Astrocyte (in vitro differentiated cells and primary cell): ENCODE measurements at regions not wholly inside any gene's neighbourhood (a gene's known extent, or its start where the extent isn't known, plus 50 kb on each side); places are given as distances from the start of the nearest gene placed in this dataset.
A peak's percentile ranks its signal among the peaks of the same experiment; 100 is the strongest.
"Not testable (repeated sequence)": the region's sequence is repeated elsewhere in the genome, so short reads cannot be mapped to it uniquely, and the experiment has no call there.

Source experiments
- DNase-seq: peaks from one replicate; pipeline ENCODE4 v3.0.0-alpha.2; 2010; ENCODE audit warnings: low read depth
- FAIRE-seq: peaks from 2 replicates; lab custom pipeline; 2011; peaks lifted over from hg19 to GRCh38; lab: Jason Lieb, UNC
- H2AFZ ChIP-seq: 2 replicates; pipeline ENCODE4 v1.6.0; 2012; ENCODE audit warnings: low read depth, low read length, inconsistent platforms
- H3K27ac ChIP-seq: 2 replicates; pipeline ENCODE4 v1.5.1; 2011; ENCODE audit warnings: low read depth, low read length, inconsistent platforms
- H3K27me3 ChIP-seq: 2 replicates; pipeline ENCODE4 v1.6.0; 2011; ENCODE audit warnings: low read length, inconsistent platforms; ENCODE audit not compliant: insufficient read depth
- H3K36me3 ChIP-seq: 2 replicates; pipeline ENCODE4 v1.5.1; 2011; ENCODE audit warnings: low read length, inconsistent platforms; ENCODE audit not compliant: insufficient read depth
- H3K4me1 ChIP-seq: 2 replicates; pipeline ENCODE4 v1.5.1; 2011; ENCODE audit warnings: low read length, inconsistent platforms; ENCODE audit not compliant: insufficient read depth
- H3K4me2 ChIP-seq: 2 replicates; pipeline ENCODE4 v1.6.0; 2012; ENCODE audit warnings: low read length, inconsistent platforms
- H3K4me3 ChIP-seq: 2 replicates; pipeline ENCODE4 v1.5.1; 2011; ENCODE audit warnings: low read depth, mild to moderate bottlenecking, low read length, inconsistent platforms; ENCODE audit not compliant: insufficient read depth
- H3K79me2 ChIP-seq: 2 replicates; pipeline ENCODE4 v1.6.0; 2012; ENCODE audit warnings: mild to moderate bottlenecking, low read length, inconsistent platforms; ENCODE audit not compliant: insufficient read depth
- H3K9ac ChIP-seq: 2 replicates; pipeline ENCODE4 v1.6.0; 2012; ENCODE audit warnings: mild to moderate bottlenecking, low read length, inconsistent platforms
- H3K9me3 ChIP-seq: 2 replicates; pipeline ENCODE4 v1.5.1; 2012; ENCODE audit warnings: low read depth, mild to moderate bottlenecking, low read length, inconsistent platforms; ENCODE audit not compliant: insufficient read depth
- H4K20me1 ChIP-seq: 2 replicates; pipeline ENCODE4 v1.6.0; 2012; ENCODE audit warnings: low read length, inconsistent platforms; ENCODE audit not compliant: insufficient read depth
- H3K27ac Mint-ChIP-seq: one replicate; pipeline ENCODE4 v1.8.0; 2021; ENCODE audit warnings: mild to moderate bottlenecking, mixed read lengths; ENCODE audit not compliant: unreplicated experiment
- H3K27me3 Mint-ChIP-seq: one replicate; pipeline ENCODE4 v1.8.0; 2021; ENCODE audit warnings: low read depth, mixed read lengths; ENCODE audit not compliant: unreplicated experiment
- H3K36me3 Mint-ChIP-seq: one replicate; pipeline ENCODE4 v1.8.0; 2021; ENCODE audit warnings: low read depth, mixed read lengths; ENCODE audit not compliant: unreplicated experiment
- H3K4me1 Mint-ChIP-seq: one replicate; pipeline ENCODE4 v1.8.0; 2021; ENCODE audit warnings: low read depth, mixed read lengths; ENCODE audit not compliant: unreplicated experiment
- H3K4me3 Mint-ChIP-seq: one replicate; pipeline ENCODE4 v1.8.0; 2021; ENCODE audit warnings: mild to moderate bottlenecking, moderate library complexity, mixed read lengths; ENCODE audit not compliant: unreplicated experiment
- H3K9me3 Mint-ChIP-seq: one replicate; pipeline ENCODE4 v1.8.0; 2021; ENCODE audit warnings: mild to moderate bottlenecking, mixed read lengths; ENCODE audit not compliant: unreplicated experiment

DNA sequence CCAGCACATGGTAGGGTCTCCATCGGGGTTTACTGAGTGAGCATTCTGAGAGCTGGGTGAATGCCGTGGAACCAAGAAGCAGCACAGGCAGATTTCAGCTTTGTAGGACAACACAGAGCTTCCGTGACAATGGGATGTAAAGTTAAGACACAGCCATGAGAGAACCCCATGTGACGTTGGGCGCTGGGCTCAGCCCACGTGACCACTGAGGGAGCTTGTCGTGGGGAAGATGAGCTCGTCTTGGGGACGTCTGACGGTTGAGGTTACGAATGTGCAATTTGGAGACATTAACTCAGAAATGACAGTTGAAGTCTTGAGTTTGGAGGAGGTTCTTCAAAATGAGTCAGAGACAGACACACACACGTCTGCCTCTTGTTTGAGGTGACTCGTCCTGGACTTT lies 51.5 kb upstream of the MUC20 start:
- H3K27me3 Mint-ChIP-seq, H3K4me3 Mint-ChIP-seq: not testable (repeated sequence)

DNA sequence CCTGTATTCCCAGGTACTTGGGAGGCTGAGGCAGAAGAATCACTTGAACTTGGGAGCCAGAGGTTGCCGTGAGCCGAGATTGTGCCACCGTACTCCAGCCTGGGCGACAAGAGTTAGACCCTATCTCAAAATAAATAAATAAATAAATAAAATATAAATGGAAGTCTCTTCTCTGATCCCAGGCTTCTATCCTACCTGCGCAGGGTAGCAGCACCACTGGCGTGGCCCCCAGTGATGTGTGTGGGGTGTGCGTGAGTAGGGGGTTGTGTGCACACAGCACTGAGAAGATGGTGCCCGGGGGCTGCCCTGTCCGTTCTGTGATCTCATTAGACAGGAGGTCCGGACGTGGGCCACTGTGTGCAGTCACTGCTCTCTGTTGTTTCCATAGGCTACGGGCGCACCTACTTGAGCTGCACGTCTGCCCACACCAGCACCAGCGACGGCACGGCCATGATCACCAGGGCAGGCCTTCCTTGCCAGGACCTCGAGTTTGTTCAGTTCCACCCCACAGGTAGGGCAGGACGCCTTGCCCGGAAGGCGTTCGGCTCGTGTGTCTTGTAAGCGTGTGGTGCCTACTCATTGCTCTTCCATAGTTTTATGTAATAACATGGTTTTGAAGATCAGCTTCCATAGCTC lies 52.5 kb upstream of the MUC20 start:
- H3K4me2 ChIP-seq, H3K27ac ChIP-seq, H3K36me3 ChIP-seq, H3K9me3 ChIP-seq, H3K4me1 ChIP-seq, FAIRE-seq, H3K27ac Mint-ChIP-seq, H3K9me3 Mint-ChIP-seq, H3K27me3 Mint-ChIP-seq, H3K9ac ChIP-seq, H3K4me1 Mint-ChIP-seq, H3K27me3 ChIP-seq, H3K79me2 ChIP-seq, H4K20me1 ChIP-seq, H2AFZ ChIP-seq, H3K36me3 Mint-ChIP-seq, DNase-seq, H3K4me3 Mint-ChIP-seq, H3K4me3 ChIP-seq: not testable (repeated sequence)

More for the DNA sequence above, 51.5 kb upstream of the MUC20 start:
- not testable (repeated sequence) for H3K4me3 ChIP-seq, H3K36me3 Mint-ChIP-seq, H3K27ac Mint-ChIP-seq, H3K9ac ChIP-seq, H3K4me1 Mint-ChIP-seq, H3K4me1 ChIP-seq, H3K9me3 ChIP-seq, H3K36me3 ChIP-seq, FAIRE-seq, H2AFZ ChIP-seq, H3K79me2 ChIP-seq, H3K4me2 ChIP-seq, H3K9me3 Mint-ChIP-seq, H3K27ac ChIP-seq, H4K20me1 ChIP-seq, H3K27me3 ChIP-seq, DNase-seq

DNA sequence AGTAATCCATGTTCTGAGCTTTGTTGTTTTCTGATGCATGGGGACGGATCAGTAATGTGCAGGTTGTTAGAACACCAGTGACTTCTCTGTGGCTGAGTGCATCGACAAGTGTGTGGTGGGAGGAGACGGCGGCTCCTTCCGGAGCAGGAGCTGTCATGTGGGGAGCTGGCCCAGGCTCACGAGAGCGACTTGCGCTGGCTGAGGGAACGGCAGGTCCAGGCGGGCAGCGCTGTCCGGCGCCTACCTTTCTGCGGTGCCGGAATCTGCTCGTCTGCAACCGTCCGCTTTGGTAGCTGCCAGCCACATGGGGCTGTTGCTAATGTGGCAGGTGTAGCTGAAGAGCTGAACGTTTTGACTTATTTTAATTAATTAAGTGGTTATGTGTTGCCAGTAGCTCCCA lies 55.5 kb upstream of the MUC20 start:
- H3K27ac ChIP-seq, FAIRE-seq, DNase-seq, H3K9me3 Mint-ChIP-seq, H2AFZ ChIP-seq, H4K20me1 ChIP-seq, H3K4me2 ChIP-seq, H3K27ac Mint-ChIP-seq, H3K4me1 ChIP-seq, H3K27me3 ChIP-seq, H3K27me3 Mint-ChIP-seq, H3K9me3 ChIP-seq, H3K4me3 ChIP-seq, H3K36me3 ChIP-seq, H3K4me3 Mint-ChIP-seq, H3K4me1 Mint-ChIP-seq, H3K79me2 ChIP-seq, H3K36me3 Mint-ChIP-seq, H3K9ac ChIP-seq: not testable (repeated sequence)

DNA sequence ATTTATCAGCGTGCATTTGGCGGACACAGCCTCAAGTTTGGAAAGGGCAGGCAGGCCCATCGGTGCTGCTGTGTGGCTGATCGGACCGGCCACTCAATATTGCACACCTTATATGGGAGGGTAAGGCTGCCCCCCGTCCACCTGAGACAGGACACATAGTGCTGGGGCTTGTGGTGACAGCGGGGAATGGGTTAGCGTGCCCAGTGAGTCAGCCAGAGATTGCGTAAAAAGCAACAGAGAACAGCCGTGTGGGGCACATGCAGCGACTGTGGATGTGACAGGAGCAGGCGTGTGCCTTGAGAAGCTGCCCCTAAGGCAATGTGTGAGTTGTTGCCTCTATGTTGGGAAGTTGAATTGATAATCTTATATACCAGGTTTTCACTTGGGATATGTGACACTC lies 56.6 kb upstream of the MUC20 start:
- not testable (repeated sequence) for H3K9me3 ChIP-seq, H2AFZ ChIP-seq, H3K9ac ChIP-seq, FAIRE-seq, H3K27me3 Mint-ChIP-seq, H3K36me3 Mint-ChIP-seq, H3K27ac ChIP-seq, H3K27ac Mint-ChIP-seq, H3K4me1 Mint-ChIP-seq, H3K9me3 Mint-ChIP-seq, H3K79me2 ChIP-seq, DNase-seq, H3K4me1 ChIP-seq, H3K4me3 Mint-ChIP-seq, H3K36me3 ChIP-seq, H4K20me1 ChIP-seq, H3K27me3 ChIP-seq, H3K4me3 ChIP-seq, H3K4me2 ChIP-seq

DNA sequence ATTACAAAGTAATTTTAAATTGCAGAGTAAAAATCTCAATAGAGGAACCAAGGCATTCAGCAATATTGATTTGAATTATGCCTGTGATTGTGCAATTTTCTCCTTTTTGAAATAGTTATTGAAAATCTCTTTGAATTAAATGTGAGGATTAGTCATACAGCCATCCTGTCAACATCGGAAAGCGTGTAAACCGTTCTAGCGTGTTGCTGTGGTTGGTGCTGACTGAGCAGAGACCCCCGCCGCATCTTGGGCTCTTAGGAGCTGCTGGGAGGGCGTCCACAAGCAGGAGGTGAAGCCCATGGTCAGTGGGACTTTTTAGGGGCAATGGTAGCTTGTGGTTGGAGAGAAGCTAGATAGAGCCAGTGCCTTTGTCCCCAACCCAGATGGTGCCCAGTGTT lies 61.6 kb upstream of the MUC20 start:
- H4K20me1 ChIP-seq, H3K9me3 ChIP-seq, H3K36me3 Mint-ChIP-seq, H3K27me3 Mint-ChIP-seq, H3K36me3 ChIP-seq, H3K27ac ChIP-seq, H3K4me3 ChIP-seq, FAIRE-seq, DNase-seq, H3K9ac ChIP-seq, H3K27me3 ChIP-seq, H3K4me1 Mint-ChIP-seq, H2AFZ ChIP-seq, H3K4me1 ChIP-seq, H3K79me2 ChIP-seq, H3K9me3 Mint-ChIP-seq, H3K27ac Mint-ChIP-seq: not testable (repeated sequence)
- peak overlapping the region; percentile 62 for H3K4me2 ChIP-seq
- peak overlapping the region; percentile 45 for H3K4me3 Mint-ChIP-seq

DNA sequence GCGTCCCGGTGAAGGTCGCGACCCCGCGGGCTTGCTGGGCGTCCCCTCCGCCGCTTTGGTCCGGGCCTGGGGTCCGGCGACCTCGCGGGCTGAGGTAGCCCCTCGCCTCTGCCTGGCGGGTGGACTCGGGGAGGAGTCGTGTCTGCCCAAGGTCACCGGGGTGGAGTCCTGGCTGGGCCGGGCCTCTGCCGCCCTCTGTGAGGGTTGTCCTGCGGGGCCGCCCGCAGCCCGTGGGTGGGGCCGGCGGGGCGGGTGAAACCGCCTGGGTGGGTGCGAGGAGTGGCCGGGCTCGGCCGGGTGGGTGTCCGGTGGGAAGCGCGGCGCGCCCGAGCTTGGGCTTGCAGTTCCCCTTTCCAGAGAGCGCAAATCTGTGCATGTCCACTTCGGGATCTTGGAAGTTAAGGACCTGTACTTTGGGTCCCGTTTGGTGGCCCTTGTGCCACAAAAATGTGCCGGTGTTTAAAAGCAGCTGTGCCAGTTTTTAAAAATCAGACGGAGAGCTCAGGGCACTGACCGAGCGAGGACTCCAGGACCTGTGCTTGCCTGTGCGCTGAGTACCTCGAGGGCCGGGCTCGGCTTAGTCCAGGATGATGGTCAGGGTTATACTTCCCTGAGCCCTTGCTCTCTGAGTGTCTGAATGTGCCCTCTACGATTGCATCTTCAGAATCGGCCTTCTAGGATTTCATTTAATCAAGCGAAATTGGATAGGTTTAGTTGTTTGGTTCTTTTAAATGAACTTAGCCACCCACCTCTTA lies 62.2 kb upstream of the MUC20 start:
- not testable (repeated sequence) for FAIRE-seq, H3K27ac ChIP-seq, H3K36me3 Mint-ChIP-seq, H3K27me3 ChIP-seq, H3K9me3 Mint-ChIP-seq, H3K36me3 ChIP-seq, H3K4me3 ChIP-seq, H3K4me1 Mint-ChIP-seq, DNase-seq, H3K79me2 ChIP-seq, H3K9me3 ChIP-seq, H3K27ac Mint-ChIP-seq, H4K20me1 ChIP-seq, H2AFZ ChIP-seq, H3K4me1 ChIP-seq, H3K27me3 Mint-ChIP-seq, H3K9ac ChIP-seq
- H3K4me3 Mint-ChIP-seq = peak overlapping the region; percentile 45
- H3K4me2 ChIP-seq = peak overlapping the region; percentile 62
